C4-2B (cell line): ENCODE measurements at regions not wholly inside any gene's neighbourhood (a gene's known extent, or its start where the extent isn't known, plus 50 kb on each side); places are given as distances from the start of the nearest gene placed in this dataset.

Experiments
- ZFX ChIP-seq: fragments of 450-650 bp; IDR thresholded peaks from 2 replicates; pipeline ENCODE4 v1.6.1; 2017
- TF ChIP-seq, protein P1 (sequence below): fragments of 450-650 bp; conservative IDR thresholded peaks from 2 replicates; pipeline ENCODE4 v1.5.1; 2017; ENCODE audit warnings: mild to moderate bottlenecking

DNA sequence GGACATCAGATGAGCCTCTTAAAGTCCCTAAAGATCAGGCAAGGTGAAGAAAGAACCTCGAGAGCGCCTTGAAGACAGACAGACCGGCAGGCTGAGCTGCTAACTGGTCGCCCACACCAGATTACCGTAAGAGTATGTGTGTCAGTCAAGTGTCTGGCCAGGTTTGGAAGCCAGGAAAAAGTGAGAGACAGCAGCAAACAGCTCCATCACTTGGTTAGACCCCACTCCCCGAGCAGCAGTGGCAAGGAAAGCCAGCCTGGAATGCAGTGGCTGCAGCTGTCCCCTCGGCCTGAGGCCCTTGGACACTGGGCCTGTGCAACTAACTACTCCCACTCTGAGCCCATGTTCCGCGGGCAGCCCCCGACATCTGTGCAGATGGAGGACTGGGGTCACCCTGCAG, 214.1 kb downstream of the DIRAS2 start:
- TF ChIP-seq, protein P1, sequence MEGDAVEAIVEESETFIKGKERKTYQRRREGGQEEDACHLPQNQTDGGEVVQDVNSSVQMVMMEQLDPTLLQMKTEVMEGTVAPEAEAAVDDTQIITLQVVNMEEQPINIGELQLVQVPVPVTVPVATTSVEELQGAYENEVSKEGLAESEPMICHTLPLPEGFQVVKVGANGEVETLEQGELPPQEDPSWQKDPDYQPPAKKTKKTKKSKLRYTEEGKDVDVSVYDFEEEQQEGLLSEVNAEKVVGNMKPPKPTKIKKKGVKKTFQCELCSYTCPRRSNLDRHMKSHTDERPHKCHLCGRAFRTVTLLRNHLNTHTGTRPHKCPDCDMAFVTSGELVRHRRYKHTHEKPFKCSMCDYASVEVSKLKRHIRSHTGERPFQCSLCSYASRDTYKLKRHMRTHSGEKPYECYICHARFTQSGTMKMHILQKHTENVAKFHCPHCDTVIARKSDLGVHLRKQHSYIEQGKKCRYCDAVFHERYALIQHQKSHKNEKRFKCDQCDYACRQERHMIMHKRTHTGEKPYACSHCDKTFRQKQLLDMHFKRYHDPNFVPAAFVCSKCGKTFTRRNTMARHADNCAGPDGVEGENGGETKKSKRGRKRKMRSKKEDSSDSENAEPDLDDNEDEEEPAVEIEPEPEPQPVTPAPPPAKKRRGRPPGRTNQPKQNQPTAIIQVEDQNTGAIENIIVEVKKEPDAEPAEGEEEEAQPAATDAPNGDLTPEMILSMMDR, result no peak
- no peak for TF ChIP-seq ZFX
